Mesenchymal stem cell (in vitro differentiated cells and primary cell): ENCODE measurements at regions not wholly inside any gene's neighbourhood (a gene's known extent, or its start where the extent isn't known, plus 50 kb on each side); places are given as distances from the start of the nearest gene placed in this dataset.

ENCODE experiments used
- DNase-seq: peaks from one replicate; pipeline ENCODE4 v3.0.0-alpha.2; 2013
- H2AFZ ChIP-seq: one replicate; pipeline ENCODE4 v1.6.1; 2013; ENCODE audit warnings: low read depth, mild to moderate bottlenecking, control low read depth, inconsistent platforms, low read length, moderate library complexity
- H2AK5ac ChIP-seq: 2 replicates; pipeline ENCODE4 v1.6.1; 2013; ENCODE audit warnings: low read length, moderate library complexity, mild to moderate bottlenecking, inconsistent platforms; ENCODE audit not compliant: severe bottlenecking
- H2BK120ac ChIP-seq: one replicate; pipeline ENCODE4 v1.6.1; 2013; ENCODE audit warnings: low read depth, mild to moderate bottlenecking, inconsistent platforms, low read length, moderate library complexity
- H2BK12ac ChIP-seq, 2 experiments: one replicate each; pipeline ENCODE4 v1.6.1; 2013; ENCODE audit warnings: inconsistent platforms in 2 of 2, low read length in 2 of 2, mild to moderate bottlenecking in 2 of 2, moderate library complexity in 2 of 2, control low read depth in 1 of 2
- H2BK15ac ChIP-seq: one replicate; pipeline ENCODE4 v1.6.1; 2013; ENCODE audit warnings: mild to moderate bottlenecking, low read depth, inconsistent platforms; ENCODE audit not compliant: poor library complexity, severe bottlenecking
- H2BK5ac ChIP-seq: 2 replicates; pipeline ENCODE4 v1.6.1; 2013; ENCODE audit warnings: low read depth, mild to moderate bottlenecking, low read length, control low read depth, inconsistent platforms; ENCODE audit not compliant: poor library complexity, severe bottlenecking
- H3K14ac ChIP-seq, 2 experiments: one replicate each; pipeline ENCODE4 v1.6.1; 2013; ENCODE audit warnings: inconsistent platforms in 2 of 2, low read length in 2 of 2, control low read depth in 1 of 2, mild to moderate bottlenecking in 1 of 2, moderate library complexity in 1 of 2
- H3K18ac ChIP-seq, 2 experiments: one replicate each; pipeline ENCODE4 v1.6.1; 2013; ENCODE audit warnings: inconsistent platforms in 2 of 2, low read length in 2 of 2, control low read depth in 1 of 2, low read depth in 1 of 2, mild to moderate bottlenecking in 1 of 2
- H3K23ac ChIP-seq, 2 experiments: one replicate each; pipeline ENCODE4 v1.6.1; 2013; ENCODE audit warnings: inconsistent platforms in 2 of 2, low read length in 2 of 2, mild to moderate bottlenecking in 2 of 2, moderate library complexity in 2 of 2, control low read depth in 1 of 2
- H3K27ac ChIP-seq: 2 replicates; pipeline ENCODE4 v1.5.1; 2013; ENCODE audit warnings: mild to moderate bottlenecking, moderate library complexity, low read length, control low read depth, inconsistent platforms; ENCODE audit not compliant: poor library complexity, severe bottlenecking
- H3K27me3 ChIP-seq, 2 experiments: 2 replicates each; pipeline versions ENCODE4 v1.6.1 to v1.7.0; 2013; ENCODE audit warnings: low read length in 2 of 2, mild to moderate bottlenecking in 2 of 2, moderate library complexity in 2 of 2, control low read depth in 1 of 2, inconsistent platforms in 1 of 2; ENCODE audit not compliant: control insufficient read depth in 1 of 2, insufficient read depth in 1 of 2
- H3K36me3 ChIP-seq, 2 experiments: 2 replicates each; pipeline versions ENCODE4 v1.6.1 to v1.7.0; 2013; ENCODE audit warnings: low read length in 2 of 2, control low read depth in 1 of 2, inconsistent platforms in 1 of 2, low read depth in 1 of 2, mild to moderate bottlenecking in 1 of 2; ENCODE audit not compliant: insufficient read depth in 2 of 2, control insufficient read depth in 1 of 2
- H3K4ac ChIP-seq, 2 experiments: one replicate each; pipeline ENCODE4 v1.6.1; 2013; ENCODE audit warnings: inconsistent platforms in 2 of 2, low read length in 2 of 2, mild to moderate bottlenecking in 2 of 2, moderate library complexity in 2 of 2, control low read depth in 1 of 2, low read depth in 1 of 2
- H3K4me1 ChIP-seq: 2 replicates; pipeline ENCODE4 v1.6.1; 2013; ENCODE audit warnings: low read depth, low read length, control low read depth; ENCODE audit not compliant: control insufficient read depth, insufficient read depth
- H3K4me2 ChIP-seq: 2 replicates; pipeline ENCODE4 v1.6.1; 2013; ENCODE audit warnings: low read length, mild to moderate bottlenecking, inconsistent platforms; ENCODE audit not compliant: poor library complexity, severe bottlenecking
- H3K4me3 ChIP-seq, 2 experiments: 2 replicates each; pipeline versions ENCODE4 v1.5.1 to v1.7.0; 2013; ENCODE audit warnings: low read length in 2 of 2, mild to moderate bottlenecking in 2 of 2, control low read depth in 1 of 2, low read depth in 1 of 2; ENCODE audit not compliant: insufficient read depth in 1 of 2
- H3K79me1 ChIP-seq: replicated peaks from 2 replicates; pipeline ENCODE4 v1.6.1; 2013; ENCODE audit warnings: mild to moderate bottlenecking, control low read depth, low read length, inconsistent platforms; ENCODE audit not compliant: poor library complexity, severe bottlenecking
- H3K9ac ChIP-seq: 2 replicates; pipeline ENCODE4 v1.7.0; 2013; ENCODE audit warnings: mild to moderate bottlenecking, low read length, moderate library complexity
- H3K9me3 ChIP-seq: 2 replicates; pipeline ENCODE4 v1.7.0; 2013; ENCODE audit warnings: mild to moderate bottlenecking, low read length; ENCODE audit not compliant: control insufficient read depth
- H4K8ac ChIP-seq: one replicate; pipeline ENCODE4 v1.6.1; 2013; ENCODE audit warnings: inconsistent platforms, mild to moderate bottlenecking, low read length, moderate library complexity
- H4K91ac ChIP-seq: one replicate; pipeline ENCODE4 v1.6.1; 2013; ENCODE audit warnings: mild to moderate bottlenecking, low read length, inconsistent platforms
- WGBS: methylation state at CpG from one replicate; pipeline ENCODE4 v1.1.7; 2013; ENCODE audit warnings: mixed read lengths; 5-methylcytosine and 5-hydroxymethylcytosine counted together

GRCh38 chr14:51545396-51545795 lies 106.3 kb upstream of the FRMD6 start:
- Histone ChIP-seq H3K9ac (no peak overlapping the region), H2AFZ (no peak overlapping the region), H3K27me3 (no peaks in the 10 kb centered on the region), H2BK5ac (no peak overlapping the region), H3K18ac (peak overlapping the region in 1 of 2 experiments; percentile 70), H3K9me3 (no peaks in the 10 kb centered on the region), H3K4me1 (peaks cover 1% of the 10 kb centered on the region), H3K23ac (no peak overlapping the region), H2AK5ac (no peak overlapping the region), H3K79me1 (peaks cover 3% of the 10 kb centered on the region), H4K91ac (no peak overlapping the region), H2BK12ac (no peak overlapping the region), H3K4me2 (no peak overlapping the region), H2BK120ac (no peak overlapping the region), H3K4me3 (no peak overlapping the region), H3K14ac (no peak overlapping the region), H3K4ac (peak overlapping the region in 1 of 2 experiments; percentile 49), H3K27ac (no peak overlapping the region), H3K36me3 (no peaks in the 10 kb centered on the region), H2BK15ac (no peak overlapping the region), H4K8ac (no peak overlapping the region)
- DNase-seq: no peak
- 22% methylated on average over 1 of the region's 3 CpGs for WGBS

DNA sequence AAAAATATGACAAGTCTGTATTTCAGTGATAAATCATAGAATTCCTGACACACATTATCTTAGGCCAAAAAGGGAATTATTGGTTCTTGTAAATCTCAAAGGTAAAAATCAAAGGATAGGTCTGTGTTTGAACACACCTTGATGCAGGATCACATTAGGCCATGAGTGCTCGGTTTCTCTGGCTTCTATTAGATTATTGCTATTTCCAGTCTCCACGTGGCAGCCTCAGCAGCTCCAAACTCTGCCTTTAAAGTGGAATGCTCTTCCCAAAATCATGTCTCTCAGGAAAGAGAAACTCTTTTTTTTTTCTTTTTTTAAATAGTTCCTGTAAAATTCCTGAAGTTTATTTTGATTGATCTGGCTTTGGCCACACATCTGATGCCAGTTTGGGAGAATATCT lies 105.6 kb upstream of the FRMD6 start:
- H2AFZ ChIP-seq: no peak overlapping the region
- H2AK5ac ChIP-seq: no peak overlapping the region
- H4K91ac ChIP-seq: no peak overlapping the region
- no peak for DNase-seq
- H3K79me1 ChIP-seq: peaks cover 6% of the 10 kb centered on the region
- no peaks in the 10 kb centered on the region for H3K36me3 ChIP-seq
- peak overlapping the region; percentile 74 for H3K27ac ChIP-seq
- no peak overlapping the region for H3K4me3 ChIP-seq
- no peak overlapping the region for H3K23ac ChIP-seq
- no peak overlapping the region for H3K4me2 ChIP-seq
- H3K4ac ChIP-seq: no peak overlapping the region
- no peaks in the 10 kb centered on the region for H3K9me3 ChIP-seq
- peak overlapping the region in 1 of 2 experiments; percentile 63 for H2BK12ac ChIP-seq
- H3K27me3 ChIP-seq: no peaks in the 10 kb centered on the region
- H3K9ac ChIP-seq: peak overlapping the region; percentile 51
- no peak overlapping the region for H2BK120ac ChIP-seq
- no peak overlapping the region for H2BK15ac ChIP-seq
- no peak overlapping the region for H4K8ac ChIP-seq
- H3K18ac ChIP-seq: peak overlapping the region; percentile 8 to 46
- H3K14ac ChIP-seq: no peak overlapping the region
- 31% methylated on average over 2 of the region's 2 CpGs for WGBS
- no peak overlapping the region for H2BK5ac ChIP-seq
- H3K4me1 ChIP-seq: peaks cover 1% of the 10 kb centered on the region

DNA sequence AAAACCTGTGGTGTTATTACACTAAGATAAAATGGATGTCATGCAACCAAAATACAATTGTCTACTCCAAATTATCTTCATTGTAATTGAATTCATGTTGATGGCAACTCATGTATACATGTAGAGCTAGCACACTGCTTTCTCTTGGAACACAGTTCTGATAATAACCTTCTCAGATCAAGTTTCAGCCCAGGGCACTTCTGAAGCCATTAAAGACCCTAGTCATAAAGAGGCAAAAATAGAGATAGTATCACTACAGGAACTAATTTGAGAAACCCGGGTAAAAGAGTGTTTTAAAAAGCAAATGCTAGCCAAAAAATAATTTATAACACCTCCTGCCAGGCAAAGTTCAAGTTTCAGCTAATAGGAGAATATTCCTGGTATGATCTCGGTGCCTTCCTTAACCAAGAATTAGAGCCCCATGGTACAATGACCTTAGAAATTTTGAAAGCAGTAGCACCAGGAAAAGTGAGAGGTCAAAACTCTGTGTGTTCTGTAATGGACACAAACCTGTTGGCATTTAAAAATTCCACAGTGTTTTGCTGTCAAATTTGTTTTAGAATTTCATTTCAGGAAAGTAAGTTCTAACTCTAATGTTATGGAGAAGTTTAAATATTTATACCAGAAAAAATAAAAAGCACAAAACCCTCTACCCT lies 105.0 kb upstream of the FRMD6 start:
- Histone ChIP-seq H3K9ac (peak overlapping the region; percentile 51), H3K79me1 (peaks cover 8% of the 10 kb centered on the region), H3K27me3 (no peaks in the 10 kb centered on the region), H2BK15ac (no peak overlapping the region), H3K18ac (no peak overlapping the region), H3K9me3 (no peaks in the 10 kb centered on the region), H3K4ac (no peak overlapping the region), H2BK5ac (peak overlapping the region; percentile 86), H3K4me1 (peaks cover 1% of the 10 kb centered on the region), H3K27ac (peak overlapping the region; percentile 95), H3K14ac (no peak overlapping the region), H3K23ac (no peak overlapping the region), H3K4me3 (no peak overlapping the region), H2AK5ac (no peak overlapping the region), H4K91ac (no peak overlapping the region), H2AFZ (no peak overlapping the region), H3K36me3 (no peaks in the 10 kb centered on the region), H4K8ac (no peak overlapping the region), H3K4me2 (no peak overlapping the region), H2BK120ac (no peak overlapping the region), H2BK12ac (no peak overlapping the region)
- 30% methylated on average over 2 of the region's 2 CpGs for WGBS
- DNase-seq: peak; percentile 34

DNA sequence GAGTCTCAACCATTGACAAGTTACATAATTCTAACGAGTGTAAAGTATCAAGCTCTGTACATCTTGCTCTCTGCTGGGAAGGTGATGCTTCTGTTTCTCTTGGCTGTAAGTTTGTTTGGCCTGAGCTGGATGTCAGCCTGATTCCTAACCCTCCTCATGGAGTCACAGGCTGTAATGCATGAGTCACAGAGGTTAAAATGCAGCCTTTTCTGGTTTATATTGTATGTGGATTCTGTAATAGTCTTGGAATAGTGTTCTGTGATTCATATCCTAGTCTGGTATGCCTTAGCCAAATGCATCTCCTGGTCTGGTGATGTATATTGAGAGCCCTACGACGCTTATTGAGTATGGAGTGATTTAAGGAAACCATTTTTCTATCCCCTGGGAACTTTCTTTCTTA lies 104.5 kb upstream of the FRMD6 start:
- Histone ChIP-seq H3K14ac (no peak overlapping the region), H3K79me1 (peaks cover 8% of the 10 kb centered on the region), H3K27ac (peak overlapping the region; percentile 95), H3K4me2 (no peak overlapping the region), H3K4ac (no peak overlapping the region), H2AFZ (no peak overlapping the region), H3K27me3 (no peaks in the 10 kb centered on the region), H2BK12ac (no peak overlapping the region), H2AK5ac (no peak overlapping the region), H2BK120ac (no peak overlapping the region), H3K36me3 (no peaks in the 10 kb centered on the region), H2BK15ac (no peak overlapping the region), H3K4me1 (peaks cover 1% of the 10 kb centered on the region), H2BK5ac (no peak overlapping the region), H3K23ac (no peak overlapping the region), H4K8ac (no peak overlapping the region), H4K91ac (no peak overlapping the region), H3K9me3 (no peaks in the 10 kb centered on the region), H3K18ac (no peak overlapping the region), H3K9ac (peak overlapping the region; percentile 61), H3K4me3 (no peak overlapping the region)
- 0% methylated on average over 1 of the region's 3 CpGs for WGBS
- DNase-seq: peak; percentile 99
